ENCODE measurements at regions not wholly inside any gene's neighbourhood (a gene's known extent, or its start where the extent isn't known, plus 50 kb on each side); places are given as distances from the start of the nearest gene placed in this dataset.
"Not testable (repeated sequence)": the region's sequence is repeated elsewhere in the genome, so short reads cannot be mapped to it uniquely, and the experiment has no call there.

DNA sequence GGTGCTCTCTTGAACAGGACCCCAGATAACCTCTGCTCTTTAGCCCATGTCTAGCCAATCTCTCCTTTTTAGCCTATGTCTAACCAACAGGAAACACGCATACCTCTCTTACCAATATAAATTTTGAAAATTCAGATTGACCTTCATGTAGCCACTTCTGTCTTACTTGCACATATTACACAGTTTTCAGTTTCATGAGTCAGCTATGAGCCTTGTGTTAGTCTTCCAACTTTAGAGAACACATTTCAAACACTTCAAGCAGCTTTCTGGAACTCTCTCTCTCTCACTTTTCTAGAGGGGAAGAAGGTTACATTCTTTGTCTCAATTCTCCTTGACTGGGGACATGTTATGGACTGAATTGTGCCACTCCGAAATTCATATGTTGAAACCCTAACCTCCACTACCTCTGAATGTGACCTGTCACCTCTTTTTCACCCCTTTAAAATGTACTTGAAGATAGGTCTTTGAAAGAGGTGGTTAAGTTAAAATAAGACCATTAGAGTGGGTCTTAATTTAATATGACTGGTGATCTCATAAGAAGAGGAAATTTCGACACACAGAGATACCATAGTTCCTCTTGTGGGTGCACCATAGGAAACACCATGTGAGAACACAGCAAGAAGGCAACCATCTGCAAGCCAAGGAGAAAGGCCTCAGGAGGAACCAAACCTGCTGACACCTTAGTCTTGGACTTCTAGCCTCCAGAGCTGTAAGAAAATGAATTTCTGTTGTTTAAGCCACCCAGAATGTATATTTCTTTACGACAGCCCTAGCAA, 480.3 kb upstream of the ALCAM start:
- peak; percentile 37 for DNase-seq

DNA sequence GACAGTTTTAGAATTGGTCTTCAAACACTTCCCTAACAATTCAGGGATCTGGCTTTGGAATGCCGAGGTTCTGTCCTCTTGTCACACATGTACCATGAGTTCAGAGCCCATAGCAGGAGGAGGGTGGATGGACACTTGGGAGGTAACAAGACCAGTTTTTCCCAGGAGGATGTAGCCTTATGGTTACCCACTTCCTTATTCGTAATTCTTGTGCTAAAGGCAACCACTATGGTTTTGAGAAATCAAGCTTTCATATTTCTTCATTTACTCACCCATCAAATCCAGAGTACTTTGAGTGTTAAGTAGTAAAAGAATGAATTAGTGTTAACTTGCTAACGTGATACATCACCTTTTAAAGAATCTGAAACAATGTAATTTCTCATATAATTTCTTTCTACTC, 479.6 kb upstream of the ALCAM start:
- peak; percentile 60 for DNase-seq

GRCh38 chr3:104887619-104888018, 479.1 kb upstream of the ALCAM start:
- no peak for DNase-seq

DNA sequence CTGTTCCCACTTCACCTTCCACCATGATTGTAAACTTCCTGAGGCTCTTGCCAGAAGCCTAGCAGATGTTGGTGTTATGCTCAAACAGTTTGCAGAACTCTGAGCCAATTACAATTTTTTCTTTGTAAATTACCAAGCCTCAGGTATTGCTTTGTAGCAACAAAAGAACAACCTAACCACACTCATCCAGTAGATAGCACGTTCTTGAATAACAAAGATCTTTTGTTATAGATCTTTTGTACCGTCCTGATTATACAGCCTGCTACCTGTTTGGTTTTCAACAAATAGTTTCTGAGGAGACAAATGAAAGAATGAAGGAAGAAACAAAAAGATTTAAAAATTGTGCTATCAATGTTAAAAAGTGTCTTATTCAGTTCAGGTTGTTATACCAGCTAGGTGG, 474.7 kb upstream of the ALCAM start:
- no peak for DNase-seq

- no peak for DNase-seq
Measured at GRCh38 chr3:104896624-104897023, 470.1 kb upstream of the ALCAM start.

- DNase-seq: no peak
Measured at GRCh38 chr3:104901396-104901795, 465.3 kb upstream of the ALCAM start.

GRCh38 chr3:104903064-104903463, 463.6 kb upstream of the ALCAM start:
- no peak for DNase-seq

DNA sequence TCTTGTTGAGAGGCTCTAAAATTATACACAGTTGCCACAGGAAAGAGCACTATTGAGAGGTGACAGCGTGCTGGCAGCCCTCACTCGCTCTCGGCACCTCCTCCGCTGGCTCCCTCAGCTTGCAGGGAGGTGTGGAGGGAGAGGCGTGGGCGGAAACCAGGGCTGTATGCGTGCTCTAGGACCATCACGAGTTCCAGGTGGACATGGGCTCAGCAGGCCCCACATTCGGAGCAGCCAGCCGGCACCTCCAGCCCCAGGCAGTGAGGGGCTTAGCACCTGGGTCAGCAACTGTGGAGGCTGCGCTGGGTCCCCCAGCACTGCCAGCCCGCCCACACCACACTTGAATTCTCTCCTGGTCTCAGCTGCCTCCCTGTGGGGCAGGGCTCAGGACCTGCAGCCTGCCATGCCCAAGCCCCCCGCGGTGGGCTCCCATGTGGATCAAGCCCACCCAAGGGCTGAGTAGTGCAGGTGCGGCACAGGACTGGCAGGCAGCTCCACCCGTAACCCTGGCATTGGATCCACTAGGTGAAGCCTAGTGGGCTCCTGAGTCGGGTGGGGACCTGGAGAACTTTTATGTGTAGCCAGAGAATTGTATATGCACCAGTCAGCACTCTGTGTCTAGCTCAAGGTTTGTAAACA, 460.6 kb upstream of the ALCAM start:
- no peak for DNase-seq

DNA sequence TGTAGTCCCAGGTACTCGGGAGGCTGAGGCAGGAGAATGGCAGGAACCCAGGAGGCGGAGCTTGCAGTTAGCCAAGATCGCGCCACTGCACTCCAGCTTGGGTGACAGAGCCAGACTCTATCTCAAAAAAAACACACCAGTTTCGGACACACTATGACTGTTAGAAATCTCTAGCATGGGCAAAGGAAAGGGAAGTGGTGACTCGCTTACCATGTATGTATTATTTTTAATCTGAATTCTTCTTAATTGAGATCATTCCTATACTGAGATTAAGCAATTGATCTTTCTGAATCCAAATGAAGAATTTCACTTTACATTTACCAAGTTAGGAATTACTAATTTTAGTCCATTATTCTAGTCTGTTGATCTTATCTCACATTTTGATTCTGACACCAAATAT, 459.2 kb upstream of the ALCAM start:
- peak; percentile 86 for DNase-seq

DNA sequence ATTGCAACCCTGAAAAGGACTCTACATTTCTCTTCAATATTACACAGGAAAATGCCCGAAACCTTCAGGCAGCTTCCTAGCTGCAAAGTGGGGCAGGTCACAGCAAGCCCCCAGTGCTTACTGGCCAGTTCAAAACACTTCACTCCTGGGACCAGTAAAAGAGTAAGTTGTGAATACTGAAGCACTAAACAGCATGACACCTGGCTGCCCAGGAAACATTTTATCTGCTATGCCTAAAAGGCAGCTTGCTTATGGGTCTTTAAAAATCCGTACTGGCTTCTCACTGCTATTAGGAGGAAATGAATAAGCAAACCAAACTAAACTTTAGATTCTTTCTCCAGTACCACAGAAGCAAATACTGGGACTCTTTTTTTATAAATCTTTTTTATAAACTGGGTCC, 457.9 kb upstream of the ALCAM start:
- peak; percentile 5 for DNase-seq

DNA sequence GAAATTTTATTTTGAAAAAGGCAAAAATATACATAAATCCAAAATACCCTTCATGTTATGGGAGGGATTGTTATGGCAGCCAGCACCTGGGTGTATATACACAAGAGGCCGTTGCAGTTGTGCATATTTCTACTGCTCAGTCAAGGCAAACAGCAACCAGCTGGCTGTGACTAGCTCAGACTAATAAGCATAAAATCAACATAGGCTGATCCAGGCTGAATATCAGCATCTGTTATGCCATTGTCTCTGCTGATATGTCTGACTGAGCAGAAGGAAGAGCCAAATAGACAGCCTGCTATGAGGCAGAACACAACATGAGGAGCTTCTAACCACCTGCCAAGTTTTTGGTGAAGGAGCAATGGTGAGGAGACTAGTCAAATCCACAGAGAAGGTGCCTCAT, 457.5 kb upstream of the ALCAM start:
- DNase-seq: peak; percentile 76

DNA sequence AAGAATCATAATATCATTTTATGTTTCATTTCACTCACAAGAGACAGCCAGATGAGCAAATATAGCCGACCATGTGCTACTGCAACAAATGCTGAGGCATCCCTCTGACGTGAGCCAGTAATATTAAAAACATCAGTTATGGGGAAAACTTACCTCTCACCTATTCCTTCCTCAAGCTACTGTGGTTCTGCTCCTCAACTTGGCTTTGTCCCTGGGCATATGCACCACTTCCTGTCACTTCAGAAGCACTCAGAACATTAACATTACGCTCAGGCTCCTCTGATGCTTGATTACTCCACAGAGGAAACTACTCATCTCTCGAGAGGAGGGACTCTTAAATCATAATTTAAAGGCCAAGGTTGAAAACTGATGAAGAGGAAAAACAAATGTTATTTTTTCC, 457.0 kb upstream of the ALCAM start:
- peak; percentile 11 for DNase-seq

- DNase-seq: peak; percentile 5
Measured at GRCh38 chr3:104911376-104911775, 455.3 kb upstream of the ALCAM start.

- DNase-seq: peak; percentile 13
Measured at GRCh38 chr3:104916971-104917370, 449.7 kb upstream of the ALCAM start.

- no peak for DNase-seq
Measured at GRCh38 chr3:104920512-104920911, 446.2 kb upstream of the ALCAM start.

DNA sequence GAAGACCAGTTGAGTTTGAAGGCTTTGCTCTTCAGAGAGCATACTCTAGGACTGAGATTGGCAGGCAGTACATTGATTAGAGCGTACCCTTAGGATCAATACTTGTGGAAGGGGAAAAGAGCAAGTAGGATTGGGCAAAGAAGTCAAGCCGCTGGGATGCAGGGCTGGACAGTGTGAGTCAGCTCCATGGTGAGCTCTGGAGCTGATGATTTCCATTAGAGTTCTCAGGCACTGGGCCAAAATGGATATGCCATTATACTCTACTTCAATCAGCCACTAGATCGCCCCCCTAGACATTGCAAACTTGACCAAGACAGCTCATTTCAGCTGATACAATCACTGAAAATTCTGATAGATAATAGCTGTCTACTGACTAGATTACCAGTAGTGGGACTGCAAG, 432.7 kb upstream of the ALCAM start:
- peak; percentile 15 for DNase-seq

DNA sequence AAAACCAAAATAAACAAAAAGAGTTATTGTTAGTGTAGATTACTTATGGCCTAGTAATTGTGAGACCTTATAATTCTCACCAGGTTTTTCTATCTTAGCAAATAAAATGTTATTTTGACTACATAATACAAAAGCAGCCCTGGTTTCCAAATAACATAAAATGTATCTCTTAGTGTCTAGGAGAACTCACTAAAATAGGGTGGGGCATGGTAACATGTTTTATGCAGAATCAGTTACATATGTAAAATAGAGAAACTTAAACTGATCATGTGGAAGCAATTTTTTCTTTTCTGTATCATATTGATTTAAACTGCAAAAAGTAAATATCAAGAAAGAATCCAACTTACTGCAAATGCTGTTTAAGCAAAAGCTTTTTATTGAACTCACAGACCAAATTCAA, 431.1 kb upstream of the ALCAM start:
- no peak for DNase-seq

DNA sequence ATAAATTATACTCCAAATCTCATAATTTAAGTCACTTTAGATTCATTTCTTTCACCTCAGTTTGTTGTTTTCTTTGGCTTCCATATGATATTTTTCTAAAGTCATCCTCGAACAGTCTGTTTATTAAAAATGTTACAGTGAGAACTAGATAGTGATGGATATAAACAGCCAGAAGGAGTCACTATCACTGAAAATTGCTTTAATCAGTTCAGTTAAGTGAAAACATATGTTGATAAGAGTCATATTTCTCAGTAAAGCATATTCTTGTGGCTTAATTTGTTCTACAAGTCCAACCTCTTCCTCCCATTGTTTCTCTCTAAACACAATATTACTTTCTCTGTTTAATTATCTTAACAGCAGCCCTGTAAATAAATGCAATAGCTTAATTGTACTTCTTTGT, 427.5 kb upstream of the ALCAM start:
- DNase-seq: no peak

- DNase-seq: no peak
Measured at GRCh38 chr3:104941785-104942184, 424.9 kb upstream of the ALCAM start.

- DNase-seq: no peak
Measured at GRCh38 chr3:104943974-104944373, 422.7 kb upstream of the ALCAM start.

- DNase-seq: peak; percentile 66
Measured at GRCh38 chr3:104947943-104948342, 418.8 kb upstream of the ALCAM start.

DNA sequence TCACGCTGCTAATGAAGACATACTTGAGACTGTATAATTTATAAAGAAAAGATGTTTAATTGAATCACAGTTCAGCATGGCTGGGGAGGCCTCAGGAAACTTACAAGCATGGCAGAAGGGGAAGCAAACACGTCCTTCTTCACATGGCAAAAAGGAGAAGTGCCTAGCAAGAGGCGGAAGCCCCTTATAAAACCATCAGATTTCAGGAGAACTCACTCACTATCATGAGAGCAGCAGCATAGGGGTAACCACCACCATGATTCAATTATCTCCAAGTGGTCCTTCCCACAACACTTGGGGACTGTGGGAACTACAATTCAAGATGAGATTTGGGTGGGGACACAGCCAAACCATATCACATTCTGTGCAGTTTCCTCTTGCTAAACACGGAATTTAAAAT, 416.9 kb upstream of the ALCAM start:
- DNase-seq: not testable (repeated sequence)

DNA sequence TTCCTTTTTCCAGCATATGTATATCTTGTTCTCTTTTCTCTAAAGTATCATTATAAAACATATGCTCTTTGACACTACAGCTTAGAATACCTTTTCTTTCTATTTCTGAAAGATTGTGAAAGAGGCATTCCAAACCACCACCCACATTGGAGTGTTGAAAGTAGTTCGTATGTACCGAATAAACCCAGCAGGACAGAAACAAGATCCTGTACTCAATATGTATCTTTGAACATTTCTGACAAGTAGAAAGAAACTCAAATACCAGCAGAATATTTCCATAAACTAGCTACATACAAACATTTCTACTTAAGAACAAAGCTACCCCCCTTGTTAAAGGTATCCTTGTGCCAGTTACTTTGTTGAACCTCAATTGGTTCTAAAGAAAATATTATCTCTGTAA, 415.3 kb upstream of the ALCAM start:
- DNase-seq: peak; percentile 31

- peak; percentile 80 for DNase-seq
Measured at GRCh38 chr3:104952146-104952972, 414.4 kb upstream of the ALCAM start.
